ENCODE measurements at regions not wholly inside any gene's neighbourhood (a gene's known extent, or its start where the extent isn't known, plus 50 kb on each side); places are given as distances from the start of the nearest gene placed in this dataset.
"Not testable (repeated sequence)": the region's sequence is repeated elsewhere in the genome, so short reads cannot be mapped to it uniquely, and the experiment has no call there.

GRCh38 chr6:1212919-1213318, 99.0 kb upstream of the FOXQ1 start:
- RAD21 ChIA-PET (ENCODE audit: unreplicated experiment), result no interaction called here
- FAIRE-seq (no peak), ATAC-seq (no peak), DNase-seq (ENCODE audit: low read depth, low spot score) (no peak)
- SMC1A ChIA-PET (ENCODE audit: uncharacterized antibody, unreplicated experiment), result no interaction called here
- CTCF ChIA-PET, result no interaction called here
- Histone ChIP-seq H3K4me3 (no peak overlapping the region), H2AFZ (ENCODE audit: control insufficient read depth, low read depth, low read length) (no peak overlapping the region), H3K27me3 (replicated peaks in 1 of 2; ENCODE audit: control insufficient read depth in 2 of 2, insufficient read depth in 2 of 2, low read length in 1 of 2) (peaks cover 0 to 3% of the 10 kb centered on the region in 2 experiments; a peak in 3 of 4 replicates), H3K27ac (ENCODE audit: control insufficient read depth, insufficient read depth) (no peak overlapping the region), H3K79me2 (ENCODE audit: control insufficient read depth, insufficient read depth, low read length) (no peaks in the 10 kb centered on the region), H3K9ac (ENCODE audit: control insufficient read depth, insufficient read depth, low read length) (no peak overlapping the region), H3K4me1 (ENCODE audit: control insufficient read depth, insufficient read depth, low read length) (no peaks in the 10 kb centered on the region), H4K20me1 (ENCODE audit: control insufficient read depth, insufficient read depth) (no peaks in the 10 kb centered on the region), H3K9me3 (replicated peaks; ENCODE audit: control insufficient read depth, insufficient read depth, low read length) (no peaks in the 10 kb centered on the region; the same call in 2 of the 3 replicates), H3K36me3 (ENCODE audit: control insufficient read depth in 2 of 2, insufficient read depth in 2 of 2, low read length in 1 of 2) (no peaks in the 10 kb centered on the region), H3K4me2 (ENCODE audit: control insufficient read depth, insufficient read depth) (no peak overlapping the region)
- TF ChIP-seq RAD21 (IDR thresholded peaks at IDR 0.05; ENCODE audit: insufficient read depth, low read depth, low read length) (no peak), CBX5 (IDR thresholded peaks at IDR 0.05; ENCODE audit: low read depth) (no peak), TARDBP (IDR thresholded peaks at IDR 0.05; ENCODE audit: borderline replicate concordance) (no peak), SKIL (IDR thresholded peaks at IDR 0.05; ENCODE audit: low read depth, poor library complexity, severe bottlenecking) (no peak), YY1 (IDR thresholded peaks at IDR 0.05; ENCODE audit: low read depth, low read length) (no peak), HDAC2 (IDR thresholded peaks at IDR 0.05) (no peak), CBFB (IDR thresholded peaks at IDR 0.05; ENCODE audit: low read depth) (no peak), BMI1 (IDR thresholded peaks at IDR 0.05; ENCODE audit: borderline replicate concordance) (no peak), TCF12 (IDR thresholded peaks at IDR 0.05; ENCODE audit: low read depth, low read length) (no peak), FOXM1 (IDR thresholded peaks at IDR 0.05; ENCODE audit: low read depth, low read length) (no peak), RELA (IDR thresholded peaks at IDR 0.05; ENCODE audit: borderline replicate concordance, partially characterized antibody) (no peak), CREB1 (IDR thresholded peaks at IDR 0.05; ENCODE audit: low read depth) (no peak)
- intact Hi-C loops (cut with micrococcal nuclease; ENCODE audit: unreplicated experiment), result no loop called here
- in situ Hi-C loops (cut with MboI), result no loop called here
- WGBS (ENCODE audit: insufficient coverage, insufficient replicate concordance, low lambda C conversion rate, missing lambda C conversion rate), result 52% methylated on average over 2 of the region's 2 CpGs
- BruUV-seq (replicated peaks), result no TSS peak
- POLR2A ChIA-PET, result no interaction called here

- DNase-seq (ENCODE audit: low read depth, low spot score); H3K4me1 ChIP-seq (ENCODE audit: control insufficient read depth, insufficient read depth, low read length); BruUV-seq (replicated peaks); CTCF ChIA-PET; H4K20me1 ChIP-seq (ENCODE audit: control insufficient read depth, insufficient read depth); H3K4me3 ChIP-seq; H3K27me3 ChIP-seq (replicated peaks in 1 of 2; ENCODE audit: control insufficient read depth in 2 of 2, insufficient read depth in 2 of 2, low read length in 1 of 2); H3K36me3 ChIP-seq (ENCODE audit: control insufficient read depth in 2 of 2, insufficient read depth in 2 of 2, low read length in 1 of 2); in situ Hi-C loops (cut with MboI); RAD21 ChIA-PET (ENCODE audit: unreplicated experiment); H2AFZ ChIP-seq (ENCODE audit: control insufficient read depth, low read depth, low read length); H3K9ac ChIP-seq (ENCODE audit: control insufficient read depth, insufficient read depth, low read length); intact Hi-C loops (cut with micrococcal nuclease; ENCODE audit: unreplicated experiment); H3K9me3 ChIP-seq (replicated peaks; ENCODE audit: control insufficient read depth, insufficient read depth, low read length); H3K4me2 ChIP-seq (ENCODE audit: control insufficient read depth, insufficient read depth); POLR2A ChIA-PET; H3K27ac ChIP-seq (ENCODE audit: control insufficient read depth, insufficient read depth); ATAC-seq; H3K79me2 ChIP-seq (ENCODE audit: control insufficient read depth, insufficient read depth, low read length): not testable (repeated sequence)
- SMC1A ChIA-PET (ENCODE audit: uncharacterized antibody, unreplicated experiment), result interaction anchor here (0.5 kb wide), 1 partner anchor 9 kb away, joined by 3 read pairs; no protein-coding TSS in a partner anchor
- FAIRE-seq, result peak; percentile 7
Measured at GRCh38 chr6:1212138-1212537, 99.8 kb upstream of the FOXQ1 start.

- H3K27me3 ChIP-seq (replicated peaks in 1 of 2; ENCODE audit: control insufficient read depth in 2 of 2, insufficient read depth in 2 of 2, low read length in 1 of 2); SMC1A ChIA-PET (ENCODE audit: uncharacterized antibody, unreplicated experiment); H3K36me3 ChIP-seq (ENCODE audit: control insufficient read depth in 2 of 2, insufficient read depth in 2 of 2, low read length in 1 of 2); CTCF ChIA-PET; RAD21 ChIA-PET (ENCODE audit: unreplicated experiment); intact Hi-C loops (cut with micrococcal nuclease; ENCODE audit: unreplicated experiment); POLR2A ChIA-PET; in situ Hi-C loops (cut with MboI); ATAC-seq; H4K20me1 ChIP-seq (ENCODE audit: control insufficient read depth, insufficient read depth); H2AFZ ChIP-seq (ENCODE audit: control insufficient read depth, low read depth, low read length); H3K27ac ChIP-seq (ENCODE audit: control insufficient read depth, insufficient read depth); H3K4me3 ChIP-seq; H3K4me2 ChIP-seq (ENCODE audit: control insufficient read depth, insufficient read depth); H3K9me3 ChIP-seq (replicated peaks; ENCODE audit: control insufficient read depth, insufficient read depth, low read length); BruUV-seq (replicated peaks); H3K9ac ChIP-seq (ENCODE audit: control insufficient read depth, insufficient read depth, low read length); FAIRE-seq; H3K4me1 ChIP-seq (ENCODE audit: control insufficient read depth, insufficient read depth, low read length); DNase-seq (ENCODE audit: low read depth, low spot score); H3K79me2 ChIP-seq (ENCODE audit: control insufficient read depth, insufficient read depth, low read length): not testable (repeated sequence)
- 0% methylated on average over 1 of the region's 1 CpG for WGBS (ENCODE audit: insufficient coverage, insufficient replicate concordance, low lambda C conversion rate, missing lambda C conversion rate)
Measured at GRCh38 chr6:1210631-1211030, 101.3 kb upstream of the FOXQ1 start.

Data from GM12878 (cell line).